ENCODE measurements at regions not wholly inside any gene's neighbourhood (a gene's known extent, or its start where the extent isn't known, plus 50 kb on each side); places are given as distances from the start of the nearest gene placed in this dataset.
A peak's percentile ranks its signal among the peaks of the same experiment; 100 is the strongest.
"Not testable (repeated sequence)": the region's sequence is repeated elsewhere in the genome, so short reads cannot be mapped to it uniquely, and the experiment has no call there.

DNA sequence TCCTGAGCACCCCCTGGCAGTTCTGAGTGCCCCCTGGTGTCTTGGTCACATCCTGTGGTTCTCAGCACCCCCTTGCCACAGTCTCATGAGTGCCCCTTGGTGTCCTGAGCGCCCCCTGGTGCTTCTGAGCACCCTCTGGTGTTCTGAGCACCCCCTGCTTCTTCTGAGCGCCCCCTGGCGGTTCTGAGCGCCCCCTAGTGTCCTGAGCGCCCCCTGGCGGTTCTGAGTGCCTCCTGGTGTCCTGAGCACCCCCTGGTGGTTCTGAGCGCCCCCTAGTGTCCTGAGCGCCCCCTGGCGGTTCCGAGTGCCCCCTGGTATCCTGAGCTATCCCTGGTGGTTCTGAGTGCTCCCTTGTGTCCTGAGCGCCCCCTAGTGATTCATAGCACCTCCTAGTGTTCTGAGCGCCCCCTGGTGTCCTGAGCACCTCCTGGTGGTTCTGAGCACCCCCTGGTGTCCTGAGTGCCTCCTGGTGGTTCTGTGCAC, 473.7 kb downstream of the TMEM121 start:
- H3K4me3 ChIP-seq (ENCODE audit: low read length); DNase-seq (ENCODE audit: low read depth, low spot score): not testable (repeated sequence)

DNA sequence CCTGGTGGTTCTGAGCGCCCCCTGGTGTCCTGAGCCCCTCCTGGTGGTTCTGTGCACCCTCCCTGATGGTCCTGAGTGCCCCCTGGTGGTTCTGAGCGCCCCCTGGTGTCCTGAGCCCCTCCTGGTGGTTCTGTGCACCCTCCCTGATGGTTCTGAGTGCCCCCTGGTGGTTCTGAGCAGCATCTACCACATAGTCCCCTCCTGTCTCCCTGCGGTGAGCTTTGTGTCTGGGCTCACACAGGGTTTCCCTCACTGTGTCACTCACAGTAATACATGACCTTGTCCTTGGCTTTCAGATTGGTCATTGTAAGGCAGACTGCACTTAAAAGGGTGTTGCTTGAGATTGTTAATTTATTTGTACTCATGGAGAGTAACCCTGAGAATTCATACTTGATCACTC, 474.9 kb downstream of the TMEM121 start:
- DNase-seq (ENCODE audit: low read depth, low spot score): not testable (repeated sequence)

DNA sequence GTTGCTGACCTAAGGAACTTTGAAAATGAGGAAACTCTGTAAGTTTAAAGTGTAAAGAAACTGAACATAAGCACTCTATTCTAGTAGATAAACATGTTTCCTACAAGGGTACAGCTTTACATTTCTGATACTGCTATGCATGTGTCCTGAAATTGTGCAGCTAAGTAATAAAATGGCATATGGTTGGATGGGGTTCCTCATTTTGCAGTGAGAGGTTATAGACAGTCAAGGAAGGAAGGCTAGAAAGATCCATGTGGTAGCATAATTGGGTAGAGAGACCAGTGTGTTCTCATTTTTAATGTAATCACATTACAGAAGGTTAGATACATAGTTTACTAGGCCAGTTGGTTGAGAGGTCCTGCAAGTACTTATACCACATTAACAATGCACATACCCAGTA, 477.0 kb downstream of the TMEM121 start:
- no peak overlapping the region for H3K4me3 ChIP-seq (ENCODE audit: low read length)
- no peak for DNase-seq (ENCODE audit: low read depth, low spot score)

More for the DNA sequence above, 474.9 kb downstream of the TMEM121 start:
- H3K4me3 ChIP-seq (ENCODE audit: low read length): not testable (repeated sequence)

GRCh38 chr14:106004937-106005795, 478.8 kb downstream of the TMEM121 start:
- H3K4me3 ChIP-seq (ENCODE audit: low read length): peak overlapping the region; percentile 52
- DNase-seq (ENCODE audit: low read depth, low spot score): peak; percentile 89

GRCh38 chr14:106006043-106006442, 479.7 kb downstream of the TMEM121 start:
- H3K4me3 ChIP-seq (ENCODE audit: low read length): peak overlapping the region; percentile 52; the same call in 1 of the 2 replicates
- DNase-seq (ENCODE audit: low read depth, low spot score): peak; percentile 67

DNA sequence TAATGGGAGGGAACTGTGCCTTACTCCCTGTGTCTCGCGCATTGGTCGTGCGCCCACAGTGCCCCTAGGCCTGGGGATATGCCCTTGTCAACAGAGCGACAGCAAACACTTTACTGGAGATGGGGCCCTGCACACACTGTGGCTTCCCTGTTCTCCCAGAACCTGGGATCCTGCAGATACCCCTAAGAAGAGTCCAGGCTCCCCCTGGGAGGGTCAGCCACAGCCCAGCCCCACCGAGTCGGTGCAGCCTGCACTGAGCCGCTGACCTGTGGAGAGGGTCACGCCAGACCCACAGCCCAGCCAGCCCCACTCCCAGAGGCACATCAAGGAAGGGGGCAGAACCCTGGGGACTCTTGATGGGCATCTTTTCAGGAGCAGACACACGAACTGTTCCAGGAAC, 480.3 kb downstream of the TMEM121 start:
- not testable (repeated sequence) for H3K4me3 ChIP-seq (ENCODE audit: low read length); DNase-seq (ENCODE audit: low read depth, low spot score)

- H3K4me3 ChIP-seq (ENCODE audit: low read length): no peak overlapping the region
- no peak for DNase-seq (ENCODE audit: low read depth, low spot score)
Measured at GRCh38 chr14:106010783-106011182, 484.4 kb downstream of the TMEM121 start.

GRCh38 chr14:106011631-106012360, 485.4 kb downstream of the TMEM121 start:
- H3K4me3 ChIP-seq (ENCODE audit: low read length): not testable (repeated sequence)

DNA sequence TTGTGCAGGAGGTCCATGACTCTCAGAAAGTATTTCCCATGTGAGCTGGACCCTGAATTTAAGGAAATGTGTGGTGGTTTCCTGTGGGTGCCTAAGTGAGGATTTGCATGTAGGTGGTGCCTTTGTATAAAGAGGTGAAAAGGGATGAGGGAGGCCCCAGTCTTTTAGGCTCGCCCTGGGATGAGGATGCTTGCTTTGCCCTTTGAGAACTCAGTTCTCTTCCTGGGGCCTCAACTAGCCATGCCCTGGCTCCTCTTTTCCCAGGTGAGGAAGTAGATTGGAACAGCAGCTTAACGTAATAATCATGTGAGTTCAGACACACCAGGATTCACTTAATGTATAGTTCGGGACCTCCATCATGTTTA, 486.0 kb downstream of the TMEM121 start:
- H3K4me3 ChIP-seq (ENCODE audit: low read length); DNase-seq (ENCODE audit: low read depth, low spot score): not testable (repeated sequence)

More at GRCh38 chr14:106011631-106012360, 485.4 kb downstream of the TMEM121 start:
- DNase-seq (ENCODE audit: low read depth, low spot score): peak; percentile 76

- H3K4me3 ChIP-seq (ENCODE audit: low read length): no peak overlapping the region
- no peak for DNase-seq (ENCODE audit: low read depth, low spot score)
Measured at GRCh38 chr14:106013879-106014376, 487.5 kb downstream of the TMEM121 start.

- H3K4me3 ChIP-seq (ENCODE audit: low read length); DNase-seq (ENCODE audit: low read depth, low spot score): not testable (repeated sequence)
Measured at GRCh38 chr14:106017952-106018351, 491.6 kb downstream of the TMEM121 start.

DNA sequence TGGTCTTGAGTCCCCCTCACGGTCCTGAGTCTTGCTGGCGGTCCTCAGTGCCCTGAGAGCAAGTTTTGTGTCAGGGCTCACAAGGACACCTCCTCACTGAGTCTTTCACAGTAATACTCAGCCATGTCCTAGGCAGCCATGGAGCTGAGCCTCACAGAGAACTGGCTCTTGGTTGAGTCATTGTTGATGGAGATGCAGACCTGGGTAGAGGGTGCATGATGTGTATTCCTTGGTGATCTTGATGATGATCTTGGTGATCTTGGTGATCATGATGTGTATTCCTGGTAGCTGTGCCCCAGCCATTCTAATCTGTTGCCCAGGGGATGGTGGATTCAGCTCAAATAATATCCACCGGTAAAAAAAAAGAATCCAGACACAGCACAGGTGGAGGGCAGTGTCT, 495.4 kb downstream of the TMEM121 start:
- no peak for DNase-seq (ENCODE audit: low read depth, low spot score)
- H3K4me3 ChIP-seq (ENCODE audit: low read length): no peak overlapping the region

DNA sequence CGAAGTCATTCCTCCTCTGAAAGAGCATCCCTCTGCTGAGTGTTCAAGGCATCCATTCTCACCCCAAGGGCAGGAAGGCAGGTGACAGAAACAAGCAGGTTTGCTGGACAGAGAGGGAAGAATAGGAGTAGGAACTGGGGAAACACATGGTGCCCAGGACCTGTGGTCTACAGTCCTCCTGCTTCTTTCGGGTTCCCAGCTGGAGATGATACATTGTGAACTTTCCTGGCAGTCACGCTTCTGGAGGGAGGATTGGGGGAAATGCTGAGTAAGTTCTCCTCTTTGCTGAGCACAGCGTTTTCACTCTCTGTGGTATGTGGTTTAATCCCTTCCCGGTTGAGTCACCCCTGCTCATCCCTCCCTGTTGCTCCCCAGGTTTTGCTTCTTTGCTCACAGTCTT, 496.3 kb downstream of the TMEM121 start:
- DNase-seq (ENCODE audit: low read depth, low spot score); H3K4me3 ChIP-seq (ENCODE audit: low read length): not testable (repeated sequence)

DNA sequence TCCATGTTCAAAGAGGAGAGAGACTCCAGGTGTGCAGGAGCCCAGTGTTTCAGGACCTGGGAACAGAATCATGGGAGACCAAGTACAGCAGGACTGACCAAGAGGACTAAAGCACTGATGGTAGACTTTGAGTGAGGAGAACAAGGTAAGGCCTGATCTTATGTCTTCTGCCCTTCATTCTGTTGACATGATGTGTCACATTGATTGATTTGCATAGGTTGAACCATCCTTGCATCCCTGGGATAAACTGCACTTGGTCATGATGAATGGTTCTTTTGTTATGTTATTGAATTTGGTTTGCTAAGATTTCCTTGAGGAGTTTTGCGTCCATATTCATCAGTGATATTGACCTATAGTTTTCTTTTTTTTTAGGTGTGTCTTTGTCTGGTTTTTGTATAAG, 497.0 kb downstream of the TMEM121 start:
- H3K4me3 ChIP-seq (ENCODE audit: low read length): no peak overlapping the region
- no peak for DNase-seq (ENCODE audit: low read depth, low spot score)

- DNase-seq (ENCODE audit: low read depth, low spot score): peak; percentile 82
- H3K4me3 ChIP-seq (ENCODE audit: low read length): no peak overlapping the region
Measured at GRCh38 chr14:106024983-106025604, 498.7 kb downstream of the TMEM121 start.

DNA sequence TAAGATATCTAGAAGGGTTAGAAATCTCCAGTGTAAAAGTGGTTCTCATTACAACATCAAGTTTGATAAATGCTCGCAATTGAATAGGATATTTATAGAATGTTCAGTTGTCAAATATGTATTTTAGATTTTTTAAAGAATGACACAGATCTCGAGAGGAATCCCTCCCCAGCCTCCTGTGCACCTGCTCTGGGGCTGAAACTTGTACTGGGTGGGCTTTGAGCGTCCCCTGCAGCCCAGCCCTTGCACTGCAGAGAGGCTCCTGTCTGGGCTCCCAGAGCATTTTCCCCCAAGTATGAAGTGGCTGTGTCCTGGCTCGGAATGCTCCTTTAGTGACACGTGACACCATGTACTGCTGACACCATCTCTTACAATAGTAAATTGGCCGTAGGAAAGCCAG, 499.6 kb downstream of the TMEM121 start:
- no peak overlapping the region for H3K4me3 ChIP-seq (ENCODE audit: low read length)
- no peak for DNase-seq (ENCODE audit: low read depth, low spot score)

- not testable (repeated sequence) for H3K4me3 ChIP-seq (ENCODE audit: low read length); DNase-seq (ENCODE audit: low read depth, low spot score)
Measured at GRCh38 chr14:106027759-106028158, 501.4 kb downstream of the TMEM121 start.

DNA sequence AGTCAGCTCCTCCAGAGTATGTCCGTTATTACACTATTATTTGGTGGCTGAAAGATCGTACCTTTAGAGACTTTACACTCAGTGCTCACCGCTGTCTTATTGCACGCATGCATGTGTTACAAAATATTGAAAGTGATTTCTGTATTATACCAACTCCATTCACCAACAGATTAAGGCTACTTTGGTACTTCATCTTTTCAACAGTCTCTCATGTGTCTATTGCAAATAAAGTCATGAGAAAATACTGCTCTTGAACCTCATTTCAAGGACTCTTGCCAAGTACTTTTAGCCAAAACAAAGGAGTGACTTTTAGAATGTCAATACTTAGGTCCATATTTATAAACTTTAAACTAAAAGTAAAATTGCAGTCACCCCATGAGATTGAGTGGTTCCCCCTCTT, 503.6 kb downstream of the TMEM121 start:
- H3K4me3 ChIP-seq (ENCODE audit: low read length): no peak overlapping the region
- DNase-seq (ENCODE audit: low read depth, low spot score): no peak

GRCh38 chr14:106037380-106037779, 511.0 kb downstream of the TMEM121 start:
- no peak for DNase-seq (ENCODE audit: low read depth, low spot score)
- no peak overlapping the region for H3K4me3 ChIP-seq (ENCODE audit: low read length)

All from Jurkat, Clone E6-1 (cell line).